ENCODE measurements at regions not wholly inside any gene's neighbourhood (a gene's known extent, or its start where the extent isn't known, plus 50 kb on each side); places are given as distances from the start of the nearest gene placed in this dataset.

DNA sequence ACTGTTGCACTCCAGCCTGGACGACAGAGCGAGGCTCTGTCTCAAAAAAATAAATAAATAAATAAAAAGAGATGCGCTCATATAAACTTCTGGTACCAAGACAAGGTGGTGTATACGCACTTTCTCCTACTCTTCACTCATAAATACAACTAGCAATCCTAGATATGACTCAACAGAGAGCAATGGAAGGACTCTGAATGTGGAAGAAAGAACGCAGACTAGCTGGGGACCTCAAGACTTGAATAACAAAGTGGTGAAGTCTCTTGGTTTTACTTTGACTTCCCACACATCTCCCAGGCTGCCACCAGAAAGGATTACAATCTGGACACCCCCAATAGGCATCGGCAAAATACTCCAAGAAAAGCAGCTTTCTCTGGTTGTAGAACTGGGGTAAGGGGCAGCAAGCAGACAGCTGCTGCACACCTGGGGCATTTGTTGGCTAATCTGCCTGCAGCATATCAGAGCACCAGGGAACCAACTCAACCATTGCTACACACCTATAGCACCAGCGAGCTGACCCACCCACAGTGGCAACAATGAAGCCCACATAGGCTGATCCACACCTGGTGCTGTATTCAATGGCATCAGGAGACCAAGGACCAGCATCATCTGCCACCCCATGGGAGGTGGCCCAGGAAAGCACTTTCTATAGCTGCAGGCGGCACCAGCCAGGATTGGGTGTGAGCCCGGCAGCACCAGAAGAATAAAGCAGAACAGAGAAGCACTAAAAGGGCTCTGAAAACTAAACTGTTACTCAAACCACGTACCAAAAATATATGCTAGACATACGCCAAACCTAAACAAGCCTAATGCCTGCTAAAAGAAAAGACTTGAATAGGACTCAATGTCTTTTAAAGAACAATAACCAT, 1231.7 kb upstream of the TMEM132C start:
- TF ChIP-seq, protein P1, sequence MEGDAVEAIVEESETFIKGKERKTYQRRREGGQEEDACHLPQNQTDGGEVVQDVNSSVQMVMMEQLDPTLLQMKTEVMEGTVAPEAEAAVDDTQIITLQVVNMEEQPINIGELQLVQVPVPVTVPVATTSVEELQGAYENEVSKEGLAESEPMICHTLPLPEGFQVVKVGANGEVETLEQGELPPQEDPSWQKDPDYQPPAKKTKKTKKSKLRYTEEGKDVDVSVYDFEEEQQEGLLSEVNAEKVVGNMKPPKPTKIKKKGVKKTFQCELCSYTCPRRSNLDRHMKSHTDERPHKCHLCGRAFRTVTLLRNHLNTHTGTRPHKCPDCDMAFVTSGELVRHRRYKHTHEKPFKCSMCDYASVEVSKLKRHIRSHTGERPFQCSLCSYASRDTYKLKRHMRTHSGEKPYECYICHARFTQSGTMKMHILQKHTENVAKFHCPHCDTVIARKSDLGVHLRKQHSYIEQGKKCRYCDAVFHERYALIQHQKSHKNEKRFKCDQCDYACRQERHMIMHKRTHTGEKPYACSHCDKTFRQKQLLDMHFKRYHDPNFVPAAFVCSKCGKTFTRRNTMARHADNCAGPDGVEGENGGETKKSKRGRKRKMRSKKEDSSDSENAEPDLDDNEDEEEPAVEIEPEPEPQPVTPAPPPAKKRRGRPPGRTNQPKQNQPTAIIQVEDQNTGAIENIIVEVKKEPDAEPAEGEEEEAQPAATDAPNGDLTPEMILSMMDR (conservative IDR thresholded peaks at IDR 0.05), result no peak
- no peak for TF ChIP-seq EZH2 (IDR thresholded peaks at IDR 0.05; ENCODE audit: low read depth)
